Neural progenitor cell (in vitro differentiated cells): ENCODE measurements at regions not wholly inside any gene's neighbourhood (a gene's known extent, or its start where the extent isn't known, plus 50 kb on each side); places are given as distances from the start of the nearest gene placed in this dataset.
A peak's percentile ranks its signal among the peaks of the same experiment; 100 is the strongest.
"Not testable (repeated sequence)": the region's sequence is repeated elsewhere in the genome, so short reads cannot be mapped to it uniquely, and the experiment has no call there.

ENCODE experiments used
- DNase-seq: peaks from one replicate; pipeline ENCODE4 v3.0.0-alpha.2; 2016; ENCODE audit warnings: low spot score
- H2AFZ ChIP-seq: fragments of 200-600 bp; sonication (generic); replicated peaks from 2 replicates; pipeline ENCODE4 v1.6.1; 2016; ENCODE audit warnings: antibody characterized with exemption
- H3F3A ChIP-seq: fragments of 200-600 bp; sonication (generic); 2 replicates; pipeline ENCODE4 v1.6.1; 2016; ENCODE audit warnings: antibody characterized with exemption, low read depth
- H3K27ac ChIP-seq: fragments of 200-600 bp; sonication (generic); 2 replicates; pipeline ENCODE4 v1.5.1; 2016; ENCODE audit warnings: mild to moderate bottlenecking
- H3K27me3 ChIP-seq: fragments of 200-600 bp; sonication (generic); 2 replicates; pipeline ENCODE4 v1.6.1; 2016; ENCODE audit warnings: mild to moderate bottlenecking, moderate library complexity
- H3K36me3 ChIP-seq: fragments of 200-600 bp; sonication (generic); 2 replicates; pipeline ENCODE4 v1.5.1; 2016
- H3K4me1 ChIP-seq: fragments of 200-600 bp; sonication (generic); 2 replicates; pipeline ENCODE4 v1.6.1; 2016; ENCODE audit warnings: mixed run types
- H3K4me2 ChIP-seq: fragments of 200-600 bp; sonication (generic); 2 replicates; pipeline ENCODE4 v1.6.1; 2016
- H3K4me3 ChIP-seq: fragments of 200-600 bp; sonication (generic); 2 replicates; pipeline ENCODE4 v1.5.1; 2016
- H3K79me2 ChIP-seq: fragments of 200-600 bp; sonication (generic); 2 replicates; pipeline ENCODE4 v1.6.1; 2016; ENCODE audit warnings: low read depth
- H3K9ac ChIP-seq: fragments of 200-600 bp; sonication (generic); 2 replicates; pipeline ENCODE4 v1.6.1; 2016
- H3K9me3 ChIP-seq: fragments of 200-600 bp; sonication (generic); 2 replicates; pipeline ENCODE4 v1.5.1; 2016; ENCODE audit warnings: low read depth
- H4K20me1 ChIP-seq: fragments of 200-600 bp; sonication (generic); 2 replicates; pipeline ENCODE4 v1.6.1; 2016; ENCODE audit warnings: low read depth
- H3K27ac Mint-ChIP-seq: 3 replicates; pipeline ENCODE4 v1.8.0; 2021; ENCODE audit warnings: mixed read lengths
- H3K27me3 Mint-ChIP-seq: 2 replicates; pipeline ENCODE4 v1.8.0; 2022; ENCODE audit warnings: low read depth, mild to moderate bottlenecking, inconsistent platforms, moderate library complexity, mixed read lengths; ENCODE audit not compliant: insufficient read depth
- H3K36me3 Mint-ChIP-seq: 3 replicates; pipeline ENCODE4 v1.8.0; 2021; ENCODE audit warnings: mixed read lengths
- H3K4me1 Mint-ChIP-seq: 3 replicates; pipeline ENCODE4 v1.8.0; 2021; ENCODE audit warnings: mixed read lengths
- H3K4me3 Mint-ChIP-seq: 3 replicates; pipeline ENCODE4 v1.8.0; 2021; ENCODE audit warnings: mild to moderate bottlenecking, moderate library complexity, mixed read lengths
- H3K9me3 Mint-ChIP-seq: 3 replicates; pipeline ENCODE4 v1.8.0; 2020; ENCODE audit warnings: mixed read lengths
- EZH2 ChIP-seq: fragments of 200-600 bp; sonication (generic); IDR thresholded peaks from 2 replicates; pipeline ENCODE4 v1.6.1; 2017; ENCODE audit warnings: antibody characterized with exemption, mild to moderate bottlenecking, moderate library complexity
- EZH2phosphoT487 ChIP-seq: fragments of 200-600 bp; sonication (generic); IDR thresholded peaks from 2 replicates; pipeline ENCODE4 v1.6.1; 2017; ENCODE audit warnings: antibody characterized with exemption
- TF ChIP-seq, protein P1 (sequence below): fragments of 200-600 bp; sonication (generic); IDR thresholded peaks from 2 replicates; pipeline ENCODE4 v1.5.1; 2017; ENCODE audit warnings: antibody characterized with exemption, mild to moderate bottlenecking

DNA sequence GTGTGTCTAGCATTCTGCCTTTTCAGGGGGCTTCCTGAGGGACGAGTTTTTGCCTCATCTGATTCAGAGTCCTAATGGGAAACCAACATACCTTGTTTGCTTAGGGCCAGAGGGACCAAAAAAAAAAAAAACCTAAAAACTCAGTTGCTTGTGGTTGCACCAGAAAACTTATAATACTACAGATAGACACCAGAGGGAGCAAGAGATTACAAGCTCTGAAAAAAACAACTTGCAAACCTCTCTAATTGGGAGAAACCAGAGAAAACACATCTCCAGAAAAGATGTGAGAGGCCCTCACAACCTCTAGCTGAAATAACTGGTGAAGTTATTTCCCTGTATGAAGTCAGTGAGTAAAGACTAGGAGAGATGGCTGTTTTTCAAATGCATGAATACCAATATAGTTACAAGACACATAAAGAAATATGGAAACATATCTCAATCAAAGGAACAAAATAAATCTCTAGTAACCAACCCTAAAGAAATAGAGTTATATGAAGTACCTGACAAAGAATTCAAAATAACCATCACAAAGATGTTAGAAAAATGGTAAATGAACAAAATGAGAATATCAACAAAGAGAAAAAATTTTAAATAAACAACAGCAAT, 233.7 kb upstream of the NFIA start:
- Histone ChIP-seq H3K4me2 (no peak overlapping the region), H3K79me2 (no peaks in the 10 kb centered on the region), H3K4me3 (no peak overlapping the region)

DNA sequence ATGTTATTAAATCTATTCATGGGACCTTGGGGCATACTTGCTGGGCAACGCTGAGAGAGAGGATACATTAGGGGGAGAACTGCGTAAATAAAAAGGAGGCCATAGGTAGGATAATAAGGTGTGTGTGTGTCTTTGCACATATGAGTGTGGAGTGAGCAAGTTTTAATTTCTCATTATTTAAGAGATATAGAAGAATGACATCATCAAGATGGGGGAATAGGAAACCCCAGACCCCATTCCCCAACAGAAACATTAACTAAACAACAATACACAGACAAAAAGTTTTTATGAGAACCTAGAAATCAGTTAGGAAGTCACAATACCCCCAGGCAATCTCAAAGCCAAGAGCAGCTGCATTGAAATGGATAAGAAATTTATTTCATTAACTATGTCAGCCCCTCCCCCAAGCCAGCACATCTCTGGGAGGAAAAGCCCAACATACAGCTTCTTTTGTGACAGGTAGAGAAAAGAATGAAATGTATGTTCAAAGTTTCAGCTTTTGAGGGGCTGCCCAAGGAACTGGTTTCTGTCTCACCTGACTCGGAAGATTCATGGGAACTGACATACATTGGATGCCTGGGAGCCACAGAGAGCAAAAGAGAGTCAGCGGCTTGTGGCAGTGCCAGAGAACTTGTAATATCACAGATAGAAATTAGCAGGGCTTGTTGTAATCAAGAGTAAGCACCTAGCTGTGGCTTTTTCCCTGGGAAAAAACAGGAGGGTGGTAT, 234.3 kb upstream of the NFIA start:
- Histone ChIP-seq H3K4me1 (no peaks in the 10 kb centered on the region), H4K20me1 (no peaks in the 10 kb centered on the region), H3K4me3 (no peak overlapping the region), H3K4me2 (no peak overlapping the region), H3K79me2 (no peaks in the 10 kb centered on the region), H2AFZ (no peak overlapping the region), H3K27me3 (no peaks in the 10 kb centered on the region), H3K36me3 (no peaks in the 10 kb centered on the region), H3K9me3 (peaks cover 9% of the 10 kb centered on the region), H3K27ac (no peak overlapping the region), H3K9ac (no peak overlapping the region), H3F3A (no peaks in the 10 kb centered on the region)
- H3K4me1 Mint-ChIP-seq: peaks cover 4% of the 10 kb centered on the region
- H3K9me3 Mint-ChIP-seq: peaks cover 35% of the 10 kb centered on the region
- H3K27ac Mint-ChIP-seq: no peak overlapping the region
- peaks cover 5% of the 10 kb centered on the region for H3K36me3 Mint-ChIP-seq
- no peaks in the 10 kb centered on the region for H3K27me3 Mint-ChIP-seq
- no peak overlapping the region for H3K4me3 Mint-ChIP-seq
- DNase-seq: no peak
- no peak for TF ChIP-seq EZH2
- TF ChIP-seq, protein P1, sequence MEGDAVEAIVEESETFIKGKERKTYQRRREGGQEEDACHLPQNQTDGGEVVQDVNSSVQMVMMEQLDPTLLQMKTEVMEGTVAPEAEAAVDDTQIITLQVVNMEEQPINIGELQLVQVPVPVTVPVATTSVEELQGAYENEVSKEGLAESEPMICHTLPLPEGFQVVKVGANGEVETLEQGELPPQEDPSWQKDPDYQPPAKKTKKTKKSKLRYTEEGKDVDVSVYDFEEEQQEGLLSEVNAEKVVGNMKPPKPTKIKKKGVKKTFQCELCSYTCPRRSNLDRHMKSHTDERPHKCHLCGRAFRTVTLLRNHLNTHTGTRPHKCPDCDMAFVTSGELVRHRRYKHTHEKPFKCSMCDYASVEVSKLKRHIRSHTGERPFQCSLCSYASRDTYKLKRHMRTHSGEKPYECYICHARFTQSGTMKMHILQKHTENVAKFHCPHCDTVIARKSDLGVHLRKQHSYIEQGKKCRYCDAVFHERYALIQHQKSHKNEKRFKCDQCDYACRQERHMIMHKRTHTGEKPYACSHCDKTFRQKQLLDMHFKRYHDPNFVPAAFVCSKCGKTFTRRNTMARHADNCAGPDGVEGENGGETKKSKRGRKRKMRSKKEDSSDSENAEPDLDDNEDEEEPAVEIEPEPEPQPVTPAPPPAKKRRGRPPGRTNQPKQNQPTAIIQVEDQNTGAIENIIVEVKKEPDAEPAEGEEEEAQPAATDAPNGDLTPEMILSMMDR: no peak
- no peak for TF ChIP-seq EZH2phosphoT487

More for the DNA sequence above, 233.7 kb upstream of the NFIA start:
- no peaks in the 10 kb centered on the region for H3K36me3 ChIP-seq
- H3F3A ChIP-seq: no peaks in the 10 kb centered on the region
- peaks cover 4% of the 10 kb centered on the region for H3K4me1 Mint-ChIP-seq
- no peak overlapping the region for H2AFZ ChIP-seq
- H3K4me3 Mint-ChIP-seq: no peak overlapping the region
- TF ChIP-seq, protein P1: peak; percentile 73
- TF ChIP-seq EZH2: no peak
- peaks cover 9% of the 10 kb centered on the region for H3K9me3 ChIP-seq
- H3K9ac ChIP-seq: no peak overlapping the region
- peaks cover 5% of the 10 kb centered on the region for H3K36me3 Mint-ChIP-seq
- no peaks in the 10 kb centered on the region for H3K4me1 ChIP-seq
- peak; percentile 58 for DNase-seq
- H3K9me3 Mint-ChIP-seq: peaks cover 37% of the 10 kb centered on the region
- no peaks in the 10 kb centered on the region for H3K27me3 Mint-ChIP-seq
- H3K27ac ChIP-seq: no peak overlapping the region
- no peak overlapping the region for H3K27ac Mint-ChIP-seq
- no peaks in the 10 kb centered on the region for H4K20me1 ChIP-seq
- no peaks in the 10 kb centered on the region for H3K27me3 ChIP-seq

DNA sequence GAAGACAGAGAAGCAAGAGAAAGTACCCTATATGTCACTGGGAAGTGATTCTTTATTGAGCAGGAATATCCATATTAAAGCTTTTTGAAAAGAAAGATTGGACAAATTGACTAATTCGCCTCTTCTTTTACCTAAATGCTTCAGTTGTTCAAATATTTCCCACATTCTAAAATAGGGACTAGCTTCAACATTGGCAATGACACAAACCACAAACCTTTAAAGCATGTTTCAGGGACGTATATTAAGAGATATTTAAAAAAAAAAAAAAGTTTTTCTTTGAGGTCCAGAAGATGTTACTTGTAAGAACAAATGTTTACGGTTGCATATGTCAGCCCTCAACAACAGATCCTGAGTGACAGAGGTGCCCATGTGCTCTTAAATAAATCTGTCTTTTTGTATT, 235.0 kb upstream of the NFIA start:
- TF ChIP-seq EZH2 (no peak), EZH2phosphoT487 (no peak)
- TF ChIP-seq, protein P1: no peak
- DNase-seq: no peak
- H2AFZ ChIP-seq: no peak overlapping the region
- Mint-ChIP-seq H3K36me3 (peaks cover 5% of the 10 kb centered on the region), H3K27ac (no peak overlapping the region), H3K4me3 (no peak overlapping the region), H3K9me3 (peaks cover 35% of the 10 kb centered on the region), H3K27me3 (no peaks in the 10 kb centered on the region), H3K4me1 (peaks cover 4% of the 10 kb centered on the region)
- no peaks in the 10 kb centered on the region for H3F3A ChIP-seq
- H3K9ac ChIP-seq: no peak overlapping the region
- no peaks in the 10 kb centered on the region for H3K4me1 ChIP-seq
- H3K36me3 ChIP-seq: no peaks in the 10 kb centered on the region
- no peaks in the 10 kb centered on the region for H4K20me1 ChIP-seq
- no peak overlapping the region for H3K27ac ChIP-seq
- no peak overlapping the region for H3K4me3 ChIP-seq
- no peaks in the 10 kb centered on the region for H3K27me3 ChIP-seq
- H3K9me3 ChIP-seq: peaks cover 9% of the 10 kb centered on the region
- H3K4me2 ChIP-seq: no peak overlapping the region
- no peaks in the 10 kb centered on the region for H3K79me2 ChIP-seq

DNA sequence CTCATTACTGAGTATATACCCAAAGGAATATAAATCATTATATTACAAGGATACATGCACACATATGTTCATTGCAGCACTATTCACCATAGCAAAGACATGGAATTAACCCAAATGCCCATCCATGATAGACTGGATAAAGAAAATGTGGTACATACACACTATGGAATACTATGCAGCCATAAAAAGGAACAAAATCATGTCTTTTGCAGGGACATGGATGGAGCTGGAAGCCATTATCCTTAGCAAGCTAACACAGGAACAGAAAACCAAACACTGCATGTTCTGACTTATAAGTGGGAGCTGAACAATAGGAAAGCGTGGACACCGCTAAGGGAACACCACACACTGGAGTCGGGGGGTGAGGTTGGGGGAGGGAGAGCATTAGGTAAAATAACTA, 236.7 kb upstream of the NFIA start:
- not testable (repeated sequence) for H4K20me1 ChIP-seq, DNase-seq, H3K27me3 ChIP-seq, H3K79me2 ChIP-seq, H3K27ac ChIP-seq, H3K4me1 ChIP-seq, H3F3A ChIP-seq, H3K9ac ChIP-seq, H3K36me3 Mint-ChIP-seq, H3K4me3 ChIP-seq, H3K4me1 Mint-ChIP-seq, H3K27me3 Mint-ChIP-seq, H3K4me2 ChIP-seq, H3K27ac Mint-ChIP-seq, H3K36me3 ChIP-seq, H3K9me3 ChIP-seq, H2AFZ ChIP-seq, H3K4me3 Mint-ChIP-seq
- H3K9me3 Mint-ChIP-seq: peaks cover 26% of the 10 kb centered on the region
